ENCODE measurements at regions not wholly inside any gene's neighbourhood (a gene's known extent, or its start where the extent isn't known, plus 50 kb on each side); places are given as distances from the start of the nearest gene placed in this dataset.

GRCh38 chr2:65528241-65528574 lies 95.8 kb upstream of the SPRED2 start:
- TF ChIP-seq CTCF (IDR thresholded peaks at IDR 0.05) (no peak), POLR2A (IDR thresholded peaks at IDR 0.05) (no peak)
